ENCODE measurements at regions not wholly inside any gene's neighbourhood (a gene's known extent, or its start where the extent isn't known, plus 50 kb on each side); places are given as distances from the start of the nearest gene placed in this dataset.

DNA sequence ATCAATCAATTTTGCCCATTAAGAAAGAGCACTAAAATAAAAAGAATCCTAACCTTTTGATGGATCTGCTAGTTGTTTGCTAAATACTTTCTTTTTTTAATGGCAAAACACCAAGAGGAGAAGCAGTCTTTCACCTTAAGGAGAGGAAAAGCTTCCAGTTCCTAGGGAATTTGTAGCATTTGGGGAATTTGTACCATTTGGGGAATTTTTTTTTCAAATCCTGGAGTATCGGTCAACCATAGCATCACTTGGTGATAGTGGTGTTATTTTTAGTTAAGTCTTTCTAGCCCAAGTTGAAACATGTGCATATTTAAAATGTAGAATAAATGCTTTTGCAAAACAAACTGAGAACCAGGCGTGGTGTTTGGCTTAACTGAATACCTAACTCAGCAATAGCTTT lies 117.5 kb upstream of the SEMA6D start:
- H3K4me1 ChIP-seq, result no peaks in the 10 kb centered on the region
- DNase-seq (ENCODE audit: low spot score in 2 of 2), result no peak
- TF ChIP-seq, protein P1, sequence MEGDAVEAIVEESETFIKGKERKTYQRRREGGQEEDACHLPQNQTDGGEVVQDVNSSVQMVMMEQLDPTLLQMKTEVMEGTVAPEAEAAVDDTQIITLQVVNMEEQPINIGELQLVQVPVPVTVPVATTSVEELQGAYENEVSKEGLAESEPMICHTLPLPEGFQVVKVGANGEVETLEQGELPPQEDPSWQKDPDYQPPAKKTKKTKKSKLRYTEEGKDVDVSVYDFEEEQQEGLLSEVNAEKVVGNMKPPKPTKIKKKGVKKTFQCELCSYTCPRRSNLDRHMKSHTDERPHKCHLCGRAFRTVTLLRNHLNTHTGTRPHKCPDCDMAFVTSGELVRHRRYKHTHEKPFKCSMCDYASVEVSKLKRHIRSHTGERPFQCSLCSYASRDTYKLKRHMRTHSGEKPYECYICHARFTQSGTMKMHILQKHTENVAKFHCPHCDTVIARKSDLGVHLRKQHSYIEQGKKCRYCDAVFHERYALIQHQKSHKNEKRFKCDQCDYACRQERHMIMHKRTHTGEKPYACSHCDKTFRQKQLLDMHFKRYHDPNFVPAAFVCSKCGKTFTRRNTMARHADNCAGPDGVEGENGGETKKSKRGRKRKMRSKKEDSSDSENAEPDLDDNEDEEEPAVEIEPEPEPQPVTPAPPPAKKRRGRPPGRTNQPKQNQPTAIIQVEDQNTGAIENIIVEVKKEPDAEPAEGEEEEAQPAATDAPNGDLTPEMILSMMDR (IDR thresholded peaks at IDR 0.05), result no peak
- H3K27me3 ChIP-seq, result no peaks in the 10 kb centered on the region
- no peaks in the 10 kb centered on the region for H3K36me3 ChIP-seq
- no peak overlapping the region for H3K27ac ChIP-seq
- intact Hi-C loops (cut with DNase I), result no loop called here
- no peak overlapping the region for H3K4me3 ChIP-seq
- peaks cover 0 to 15% of the 10 kb centered on the region in 2 donors for H3K9me3 ChIP-seq

DNA sequence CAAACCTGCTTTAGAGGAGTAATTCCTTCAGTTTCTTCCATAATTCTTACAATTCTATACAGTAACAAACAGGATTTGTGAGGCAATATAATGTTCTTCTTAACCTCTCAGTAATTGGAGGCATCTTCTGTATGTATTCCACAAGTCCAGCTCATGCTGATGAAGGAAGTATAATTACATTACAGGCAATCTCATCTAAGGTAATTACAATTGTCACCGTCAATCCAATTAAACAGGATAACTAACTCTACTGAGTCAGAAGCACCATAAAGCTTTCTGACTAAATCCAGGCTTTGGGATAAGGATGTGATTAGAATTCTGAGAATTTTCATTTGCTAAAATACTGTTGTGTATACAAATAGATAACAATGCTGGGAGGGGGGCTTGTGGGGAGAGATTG lies 115.2 kb upstream of the SEMA6D start:
- Histone ChIP-seq H3K27me3 (no peaks in the 10 kb centered on the region), H3K27ac (no peak overlapping the region), H3K36me3 (no peaks in the 10 kb centered on the region), H3K4me3 (no peak overlapping the region), H3K4me1 (no peaks in the 10 kb centered on the region), H3K9me3 (no peaks in the 10 kb centered on the region)
- TF ChIP-seq, protein P1 (IDR thresholded peaks at IDR 0.05), result no peak
- intact Hi-C loops (cut with DNase I), result no loop called here
- DNase-seq (ENCODE audit: low spot score in 2 of 2), result no peak

DNA sequence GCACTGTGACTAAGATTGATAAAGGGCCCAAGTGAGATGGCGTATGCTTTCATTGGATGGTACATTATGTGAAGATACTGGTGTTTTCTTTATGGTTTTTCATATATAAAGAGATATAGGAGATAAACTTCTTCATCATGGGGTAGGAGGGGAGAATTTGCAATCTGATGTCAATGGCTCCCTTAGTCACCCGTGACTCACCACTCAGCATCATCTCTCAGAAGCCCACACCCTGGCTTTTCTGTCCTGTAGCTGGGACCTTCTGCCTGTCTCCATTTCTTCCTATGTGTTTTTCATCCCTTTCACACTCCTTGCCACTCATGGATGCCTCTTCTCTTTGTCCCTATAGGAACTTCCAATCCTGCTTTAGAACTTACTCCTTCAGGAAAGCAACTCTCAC lies 114.3 kb upstream of the SEMA6D start:
- H3K4me3 ChIP-seq, result no peak overlapping the region
- TF ChIP-seq, protein P1 (IDR thresholded peaks at IDR 0.05), result no peak
- H3K9me3 ChIP-seq, result no peaks in the 10 kb centered on the region
- DNase-seq (ENCODE audit: low spot score in 2 of 2), result no peak
- H3K27me3 ChIP-seq, result no peaks in the 10 kb centered on the region
- no peaks in the 10 kb centered on the region for H3K36me3 ChIP-seq
- no peak overlapping the region for H3K27ac ChIP-seq
- no peaks in the 10 kb centered on the region for H3K4me1 ChIP-seq
- intact Hi-C loops (cut with DNase I), result no loop called here

DNA sequence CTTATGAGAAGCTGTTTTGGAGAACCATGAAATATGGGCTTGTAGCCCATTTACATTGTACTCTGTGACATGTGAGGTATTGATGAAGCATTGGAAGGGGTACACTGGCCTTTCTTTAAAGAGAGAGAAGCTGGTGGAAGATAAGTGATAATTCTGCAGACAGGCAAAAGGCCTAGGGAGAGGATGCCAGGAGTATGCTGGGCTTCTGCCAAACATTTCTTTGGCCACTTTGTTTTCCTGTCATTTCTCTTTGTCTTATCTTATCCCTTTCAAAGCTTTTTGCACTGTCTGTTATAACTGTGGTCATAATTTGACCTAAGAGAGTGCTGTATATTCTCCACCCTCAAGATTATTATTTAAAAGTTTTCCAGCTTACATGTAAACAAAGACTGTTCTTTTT lies 109.6 kb upstream of the SEMA6D start:
- no peak overlapping the region for H3K27ac ChIP-seq
- intact Hi-C loops (cut with DNase I), result no loop called here

DNA sequence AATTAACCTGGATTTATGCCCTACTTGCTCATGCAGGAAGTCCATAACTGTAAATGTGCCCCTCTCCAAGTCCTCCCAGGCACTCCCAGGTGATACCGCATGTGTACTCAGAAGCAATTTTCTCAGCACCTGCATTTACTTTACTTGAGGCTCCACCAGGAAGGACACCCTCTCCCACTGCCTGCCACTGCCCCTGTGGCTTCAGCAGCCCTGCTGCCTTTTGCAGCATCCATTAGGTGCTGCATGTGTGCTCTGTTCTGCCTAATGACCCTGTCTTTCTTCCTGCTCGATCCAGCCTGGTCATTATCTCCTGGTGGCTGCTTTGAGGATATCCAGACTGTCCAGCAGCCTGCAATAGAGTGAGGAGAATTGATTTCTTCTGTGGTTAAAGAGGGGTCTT lies 107.6 kb upstream of the SEMA6D start:
- DNase-seq (ENCODE audit: low spot score in 2 of 2), result no peak
- H3K36me3 ChIP-seq, result no peaks in the 10 kb centered on the region
- H3K27me3 ChIP-seq, result no peaks in the 10 kb centered on the region
- no peaks in the 10 kb centered on the region for H3K4me1 ChIP-seq
- H3K27ac ChIP-seq, result no peak overlapping the region
- TF ChIP-seq, protein P1 (IDR thresholded peaks at IDR 0.05), result no peak
- no peaks in the 10 kb centered on the region for H3K9me3 ChIP-seq
- intact Hi-C loops (cut with DNase I), result no loop called here
- no peak overlapping the region for H3K4me3 ChIP-seq

More for the DNA sequence above, 109.6 kb upstream of the SEMA6D start:
- Histone ChIP-seq H3K4me3 (no peak overlapping the region), H3K36me3 (no peaks in the 10 kb centered on the region), H3K9me3 (no peaks in the 10 kb centered on the region), H3K4me1 (no peaks in the 10 kb centered on the region), H3K27me3 (no peaks in the 10 kb centered on the region)
- TF ChIP-seq, protein P1 (IDR thresholded peaks at IDR 0.05), result no peak
- DNase-seq (ENCODE audit: low spot score in 2 of 2), result no peak

DNA sequence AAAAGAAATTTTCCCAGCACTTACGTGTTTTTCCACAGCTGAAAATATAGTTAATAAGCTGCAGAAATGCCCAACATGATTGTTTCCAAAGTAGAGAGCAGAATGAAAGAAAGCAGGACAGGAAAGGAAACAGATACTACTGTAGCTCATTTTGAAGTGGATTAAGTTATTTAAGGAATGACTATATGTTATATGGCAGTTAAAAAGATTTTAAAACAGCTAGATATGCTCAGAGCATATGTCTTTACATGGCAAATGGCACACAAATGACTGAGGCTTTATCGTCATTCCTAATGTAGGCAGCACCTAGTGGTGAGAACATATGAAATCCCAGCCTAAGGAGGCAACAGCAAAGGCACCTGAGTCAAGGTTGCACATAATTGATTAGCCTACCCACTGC lies 106.6 kb upstream of the SEMA6D start:
- Histone ChIP-seq H3K9me3 (no peaks in the 10 kb centered on the region), H3K27me3 (no peaks in the 10 kb centered on the region), H3K36me3 (no peaks in the 10 kb centered on the region), H3K4me3 (no peak overlapping the region), H3K27ac (no peak overlapping the region), H3K4me1 (no peaks in the 10 kb centered on the region)
- intact Hi-C loops (cut with DNase I), result no loop called here
- TF ChIP-seq, protein P1 (IDR thresholded peaks at IDR 0.05), result no peak
- DNase-seq (ENCODE audit: low spot score in 2 of 2), result no peak
